Right lobe of liver (tissue), 6 donors: ENCODE measurements at regions not wholly inside any gene's neighbourhood (a gene's known extent, or its start where the extent isn't known, plus 50 kb on each side); places are given as distances from the start of the nearest gene placed in this dataset.

Experiments
- ATAC-seq, 4 donors: fragments of 200-7000 bp; cut with Tn5 transposase; one replicate each; pipeline ENCODE4 v1.9.1; 2020; ENCODE audit warnings: mild to moderate bottlenecking in 4 of 4, moderate library complexity in 4 of 4
- DNase-seq, 3 donors: peaks; one replicate each; pipeline ENCODE4 v3.0.0-alpha.2; 2020
- H3K27ac ChIP-seq, 3 donors: fragments of 200-600 bp; one replicate each; pipeline ENCODE4 v1.8.0; 2022
- H3K27me3 ChIP-seq, 2 donors: fragments of 200-600 bp; one replicate each; pipeline ENCODE4 v1.8.0; 2022
- H3K36me3 ChIP-seq, 4 donors: fragments of 200-600 bp; sonication (generic) in 1 of 4; one replicate each; pipeline versions ENCODE4 v1.5.1 to v1.8.0; 2017 to 2022; ENCODE audit warnings: control low read depth in 1 of 4
- H3K4me1 ChIP-seq, 4 donors: fragments of 200-600 bp; sonication (generic) in 1 of 4; one replicate each; pipeline versions ENCODE4 v1.5.1 to v1.8.0; 2017 to 2022; ENCODE audit warnings: control low read depth in 1 of 4
- H3K4me3 ChIP-seq, 3 donors: fragments of 200-600 bp; one replicate each; pipeline ENCODE4 v1.8.0; 2022
- H3K9me3 ChIP-seq, 4 donors: fragments of 200-600 bp; sonication (generic) in 1 of 4; one replicate each; pipeline versions ENCODE4 v1.5.1 to v1.8.0; 2017 to 2022; ENCODE audit warnings: control low read depth in 1 of 4
- CTCF ChIP-seq, 4 donors: fragments of 200-600 bp in 3 of 4; fragments of 450-650 bp in 1 of 4; IDR thresholded peaks; one replicate each; pipeline versions ENCODE4 v1.5.1 to v1.8.0; 2016 to 2022; ENCODE audit warnings: antibody characterized with exemption in 4 of 4, mild to moderate bottlenecking in 2 of 4
- POLR2A ChIP-seq: fragments of 450-650 bp; IDR thresholded peaks from one replicate; pipeline ENCODE4 v1.6.1; 2017; ENCODE audit warnings: antibody characterized with exemption, mild to moderate bottlenecking
- WGBS: methylation state at CpG from one replicate; pipeline ENCODE4 v1.1.6; 2018; ENCODE audit warnings: low coverage, low lambda C conversion rate; ENCODE audit not compliant: insufficient coverage; ENCODE audit errors: missing lambda C conversion rate; 5-methylcytosine and 5-hydroxymethylcytosine counted together
- intact Hi-C, 2 donors: fragments of 100-400 bp; cut with DNase I; formaldehyde crosslinking; loops; one replicate each; pipeline versions ENCODE4 v1.11.2 to v1.14.1; 2022
- donor health status: DM: no; HTN: yes; CAD: no.
- donor health status: DM: no; HTN: no; CAD: no.
- donor health status: DM: no; HTN: no; CAD: no.
- donor health status: DM: no; HTN: yes; CAD: no.
- donor health status: DM: no; HTN: yes; CAD: no.

- H3K9me3 ChIP-seq: no peaks in the 10 kb centered on the region
- intact Hi-C loops: no loop called here
- 21% methylated on average over 7 of the region's 8 CpGs for WGBS
- no peaks in the 10 kb centered on the region for H3K4me1 ChIP-seq
- DNase-seq (no peak), ATAC-seq (no peak)
- no peak overlapping the region for H3K27ac ChIP-seq
- H3K27me3 ChIP-seq: no peaks in the 10 kb centered on the region
- no peaks in the 10 kb centered on the region for H3K36me3 ChIP-seq
- TF ChIP-seq POLR2A (no peak), CTCF (IDR thresholded peaks at IDR 0.05) (no peak)
- no peak overlapping the region for H3K4me3 ChIP-seq
These were observed 249.3 kb upstream of the GATB start for GRCh38 chr4:152009983-152010709.

GRCh38 chr4:152009031-152009670, 248.3 kb upstream of the GATB start:
- intact Hi-C loops: no loop called here
- no peaks in the 10 kb centered on the region for H3K9me3 ChIP-seq
- H3K27ac ChIP-seq: no peak overlapping the region
- H3K4me1 ChIP-seq: no peaks in the 10 kb centered on the region
- H3K36me3 ChIP-seq: no peaks in the 10 kb centered on the region
- no peaks in the 10 kb centered on the region for H3K27me3 ChIP-seq
- TF ChIP-seq CTCF (IDR thresholded peaks at IDR 0.05) (no peak), POLR2A (no peak)
- 63% methylated on average over 6 of the region's 6 CpGs for WGBS
- no peak for ATAC-seq
- no peak overlapping the region for H3K4me3 ChIP-seq
- no peak for DNase-seq

- intact Hi-C loops: no loop called here
- no peak for TF ChIP-seq CTCF (IDR thresholded peaks at IDR 0.05)
- TF ChIP-seq POLR2A: no peak
- WGBS: 45% methylated on average over 3 of the region's 3 CpGs
- H3K27me3 ChIP-seq: no peaks in the 10 kb centered on the region
- no peaks in the 10 kb centered on the region for H3K9me3 ChIP-seq
- H3K36me3 ChIP-seq: no peaks in the 10 kb centered on the region
- ATAC-seq (no peak), DNase-seq (no peak)
- H3K4me3 ChIP-seq: no peak overlapping the region
- no peak overlapping the region for H3K27ac ChIP-seq
- no peaks in the 10 kb centered on the region for H3K4me1 ChIP-seq
These were observed 246.3 kb upstream of the GATB start for GRCh38 chr4:152007111-152007510.

- DNase-seq (no peak), ATAC-seq (no peak)
- TF ChIP-seq POLR2A (no peak), CTCF (IDR thresholded peaks at IDR 0.05) (no peak)
- Histone ChIP-seq H3K4me3 (no peak overlapping the region), H3K27ac (no peak overlapping the region), H3K27me3 (no peaks in the 10 kb centered on the region), H3K4me1 (no peaks in the 10 kb centered on the region), H3K36me3 (no peaks in the 10 kb centered on the region), H3K9me3 (no peaks in the 10 kb centered on the region)
- intact Hi-C loops: no loop called here
- 39% methylated on average over 6 of the region's 7 CpGs for WGBS
These were observed 244.0 kb upstream of the GATB start for GRCh38 chr4:152004801-152005200.
